Endothelial cell of umbilical vein (primary cell): ENCODE measurements at regions not wholly inside any gene's neighbourhood (a gene's known extent, or its start where the extent isn't known, plus 50 kb on each side); places are given as distances from the start of the nearest gene placed in this dataset.

ENCODE experiments used
- BruUV-seq: library from RNA; stranded (reverse); fragments of 400-500 nt; replicated peaks from 2 replicates; lab custom pipeline; 2021; lab: Mats Ljungman, UMichigan
- CTCF ChIA-PET: fragments of 300-600, 350-600 bp; sonication (Branson Sonifier 250); formaldehyde crosslinking; loops from one replicate; lab custom pipeline; 2021; ENCODE audit warnings: antibody characterized with exemption, inconsistent platforms; lab: Charles Lee
- POLR2A ChIA-PET: fragments of 300-600, 350-600 bp; sonication (Branson Sonifier 250); formaldehyde crosslinking; loops from one replicate; lab custom pipeline; 2021; ENCODE audit warnings: antibody characterized with exemption, inconsistent platforms; lab: Charles Lee
- DNase-seq: peaks from one replicate; pipeline ENCODE4 v3.0.0-alpha.2; 2011; ENCODE audit warnings: low read depth, low spot score
- FAIRE-seq: peaks from 2 replicates; lab custom pipeline; 2011; peaks lifted over from hg19 to GRCh38; lab: Jason Lieb, UNC
- H2AFZ ChIP-seq: 2 replicates; pipeline ENCODE4 v1.6.0; 2012; ENCODE audit warnings: low read depth, low read length, control low read depth, inconsistent platforms
- H3K27ac ChIP-seq: 2 replicates; pipeline ENCODE4 v1.5.1; 2011; ENCODE audit warnings: low read depth, mild to moderate bottlenecking, control low read depth, low read length, moderate library complexity; ENCODE audit not compliant: insufficient read depth
- H3K27me3 ChIP-seq, 2 experiments: 2 replicates each; pipeline versions ENCODE4 v1.6.0 to v1.6.1; 2011; ENCODE audit warnings: low read length in 2 of 2, mixed read lengths in 1 of 2; ENCODE audit not compliant: control insufficient read depth in 2 of 2, insufficient read depth in 2 of 2
- H3K36me3 ChIP-seq, 2 experiments: 2 replicates in 1 of 2; 3 replicates in 1 of 2; pipeline ENCODE4 v1.5.1; 2011; ENCODE audit warnings: low read length in 2 of 2, mild to moderate bottlenecking in 1 of 2, moderate library complexity in 1 of 2; ENCODE audit not compliant: control insufficient read depth in 2 of 2, insufficient read depth in 2 of 2; ENCODE audit errors: extremely low read depth in 1 of 2
- H3K4me1 ChIP-seq: 3 replicates; pipeline ENCODE4 v1.5.1; 2011; ENCODE audit warnings: mild to moderate bottlenecking, low read length; ENCODE audit not compliant: control insufficient read depth, insufficient read depth; ENCODE audit errors: extremely low read depth
- H3K4me2 ChIP-seq: 2 replicates; pipeline ENCODE4 v1.6.1; 2011; ENCODE audit warnings: low read length, control low read depth, mixed read lengths; ENCODE audit not compliant: insufficient read depth
- H3K4me3 ChIP-seq, 3 experiments: fragments of 200-600 bp in 1 of 3; sonication (generic), shearing (Covaris generic) in 1 of 3; replicated peaks in 1 of 3; 2 replicates each; pipeline ENCODE4 v1.5.1; 2011 to 2016; ENCODE audit warnings: control low read depth in 3 of 3, low read length in 3 of 3, mild to moderate bottlenecking in 2 of 3, inconsistent platforms in 1 of 3, low read depth in 1 of 3, moderate library complexity in 1 of 3; ENCODE audit not compliant: insufficient read depth in 1 of 3
- H3K79me2 ChIP-seq: 2 replicates; pipeline ENCODE4 v1.6.0; 2012; ENCODE audit warnings: low read length, inconsistent platforms; ENCODE audit not compliant: control insufficient read depth, insufficient read depth
- H3K9ac ChIP-seq: replicated peaks from 2 replicates; pipeline ENCODE3; 2011; ENCODE audit warnings: low read length, control low read depth; ENCODE audit not compliant: insufficient read depth; ENCODE audit errors: extremely low read depth
- H3K9me1 ChIP-seq: replicated peaks from 3 replicates; pipeline ENCODE4 v1.6.0; 2011; ENCODE audit warnings: mild to moderate bottlenecking, low read length; ENCODE audit not compliant: control insufficient read depth, insufficient read depth; ENCODE audit errors: extremely low read depth
- H3K9me3 ChIP-seq: replicated peaks from 2 replicates; pipeline ENCODE4 v1.5.1; 2012; ENCODE audit warnings: low read length, inconsistent platforms; ENCODE audit not compliant: control insufficient read depth, insufficient read depth
- H4K20me1 ChIP-seq: replicated peaks from 2 replicates; pipeline ENCODE3; 2011; ENCODE audit warnings: mild to moderate bottlenecking, low read length; ENCODE audit not compliant: control insufficient read depth, insufficient read depth; ENCODE audit errors: extremely low read depth
- CTCF ChIP-seq, 2 donors: IDR thresholded peaks; 1 replicate in 1 of 2; 2 replicates in 1 of 2; pipeline ENCODE4 v1.5.1; 2011; ENCODE audit warnings: low read length in 2 of 2, mild to moderate bottlenecking in 2 of 2, moderate library complexity in 2 of 2, control low read depth in 1 of 2, inconsistent platforms in 1 of 2, low read depth in 1 of 2; ENCODE audit not compliant: insufficient read depth in 1 of 2; ENCODE audit errors: extremely low read depth in 1 of 2
- EZH2 ChIP-seq: IDR thresholded peaks from 2 replicates; pipeline ENCODE4 v1.6.1; 2012; ENCODE audit warnings: borderline replicate concordance, low read depth, mild to moderate bottlenecking, moderate library complexity, low read length, inconsistent platforms; ENCODE audit not compliant: severe bottlenecking
- FOS ChIP-seq: IDR thresholded peaks from 2 replicates; pipeline ENCODE4 v1.6.1; 2011; ENCODE audit warnings: mild to moderate bottlenecking, low read length, moderate library complexity, borderline replicate concordance; ENCODE audit not compliant: insufficient read depth
- GATA2 ChIP-seq: IDR thresholded peaks from 2 replicates; pipeline ENCODE4 v1.7.0; 2011; ENCODE audit warnings: low read depth, mild to moderate bottlenecking, moderate library complexity, mixed read lengths, low read length; ENCODE audit not compliant: insufficient read length, insufficient read depth
- JUN ChIP-seq: IDR thresholded peaks from 2 replicates; pipeline ENCODE4 v1.6.1; 2011; ENCODE audit warnings: borderline replicate concordance, low read depth; ENCODE audit not compliant: insufficient read length, insufficient read depth
- MAX ChIP-seq: IDR thresholded peaks from 2 replicates; pipeline ENCODE4 v1.6.1; 2011; ENCODE audit not compliant: insufficient read depth, insufficient read length
- MYC ChIP-seq: IDR thresholded peaks from one replicate; pipeline ENCODE4 v1.6.1; 2011; ENCODE audit warnings: mild to moderate bottlenecking, low read depth, low read length
- POLR2A ChIP-seq: IDR thresholded peaks from 2 replicates; pipeline ENCODE4 v1.6.1; 2012; ENCODE audit warnings: low read depth, mild to moderate bottlenecking, control low read depth, low read length
- POLR2AphosphoS5 ChIP-seq: IDR thresholded peaks from 2 replicates; pipeline ENCODE4 v1.6.1; 2012; ENCODE audit warnings: low read depth, mild to moderate bottlenecking, control low read depth, low read length, moderate library complexity; ENCODE audit not compliant: insufficient read depth
- dilution Hi-C: fragments of 300-500 bp; cut with MboI; formaldehyde crosslinking; loops from one replicate; pipeline ENCODE4 v1.15.0; 2019; ENCODE audit warnings: low sequenced_read_pairs; ENCODE audit not compliant: extremely low pct_ligation_motif_present
- intact Hi-C: fragments of 100-400 bp; cut with micrococcal nuclease; formaldehyde crosslinking; loops from one replicate; pipeline ENCODE4 v1.10.0; 2022

- no TSS peak for BruUV-seq
- DNase-seq: no peak
- no peaks in the 10 kb centered on the region for H3K36me3 ChIP-seq
- no peak overlapping the region for H3K27ac ChIP-seq
- no peaks in the 10 kb centered on the region for H3K9me3 ChIP-seq
- ChIA-PET CTCF (no interaction called here), POLR2A (no interaction called here)
- dilution Hi-C loops: no loop called here
- intact Hi-C loops: no loop called here
- FAIRE-seq: no peak
- no peaks in the 10 kb centered on the region for H3K9me1 ChIP-seq
- no peak overlapping the region for H3K4me2 ChIP-seq
- H3K27me3 ChIP-seq: no peaks in the 10 kb centered on the region
- H3K9ac ChIP-seq: no peak overlapping the region
- TF ChIP-seq POLR2A: no peak
- no peak for TF ChIP-seq JUN
- no peak for TF ChIP-seq EZH2
- no peak for TF ChIP-seq CTCF (IDR thresholded peaks at IDR 0.05; ENCODE audit: extremely low read depth in 1 of 2, insufficient read depth in 1 of 2, low read depth in 1 of 2, low read length in 2 of 2)
- no peak for TF ChIP-seq MYC
- no peak for TF ChIP-seq POLR2AphosphoS5
- TF ChIP-seq MAX: no peak
- TF ChIP-seq GATA2: no peak
- TF ChIP-seq FOS: no peak
- H4K20me1 ChIP-seq: no peaks in the 10 kb centered on the region
- H2AFZ ChIP-seq: no peak overlapping the region
- H3K4me3 ChIP-seq: no peak overlapping the region
- H3K4me1 ChIP-seq: no peaks in the 10 kb centered on the region
- no peaks in the 10 kb centered on the region for H3K79me2 ChIP-seq
Measured at GRCh38 chr2:145835665-145836064, 1315.7 kb upstream of the ZEB2 start.
